Renal cortical epithelial cell (primary cell): ENCODE measurements at regions not wholly inside any gene's neighbourhood (a gene's known extent, or its start where the extent isn't known, plus 50 kb on each side); places are given as distances from the start of the nearest gene placed in this dataset.

Source experiments
- DNase-seq: peaks from one replicate; pipeline ENCODE4 v3.0.0-alpha.2; 2011; ENCODE audit warnings: low read depth

DNA sequence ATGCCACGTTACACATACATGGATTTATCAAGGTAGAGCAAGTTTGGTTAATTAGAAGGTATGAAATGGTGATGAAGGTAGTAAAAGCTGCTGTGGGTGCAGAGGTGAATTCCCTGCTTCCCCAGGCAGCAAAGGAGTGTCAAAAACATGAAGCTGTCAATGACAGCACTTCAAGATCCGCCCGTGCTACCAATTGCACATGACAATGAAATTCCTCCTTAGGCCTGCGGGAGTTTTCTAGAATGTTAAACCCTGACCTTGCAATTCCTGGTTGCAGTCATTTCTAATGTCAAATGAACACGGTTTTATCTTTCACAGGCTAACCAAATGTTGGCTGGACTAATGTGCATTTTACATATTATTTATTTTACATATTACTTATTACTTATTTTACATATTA lies 67.7 kb upstream of the LSM14A start:
- no peak for DNase-seq

DNA sequence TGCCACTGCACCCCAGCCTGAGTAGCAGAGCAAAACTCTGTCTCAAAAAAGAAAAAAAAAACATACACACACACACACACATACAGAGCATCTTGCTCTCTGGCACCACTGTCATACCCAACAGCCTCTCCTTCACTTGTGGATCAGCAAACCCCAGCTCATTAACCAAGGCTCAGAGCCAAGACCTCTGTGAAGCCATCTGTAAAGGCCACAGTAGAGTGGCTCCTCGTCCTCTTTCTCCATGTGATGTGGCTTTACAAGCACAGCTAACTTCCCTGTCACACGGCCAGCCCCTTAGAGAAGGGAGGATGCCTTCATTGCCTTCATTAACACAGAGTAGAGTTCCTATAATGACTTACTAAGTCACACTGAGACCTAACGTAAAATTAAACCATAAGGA lies 62.7 kb upstream of the LSM14A start:
- no peak for DNase-seq

DNA sequence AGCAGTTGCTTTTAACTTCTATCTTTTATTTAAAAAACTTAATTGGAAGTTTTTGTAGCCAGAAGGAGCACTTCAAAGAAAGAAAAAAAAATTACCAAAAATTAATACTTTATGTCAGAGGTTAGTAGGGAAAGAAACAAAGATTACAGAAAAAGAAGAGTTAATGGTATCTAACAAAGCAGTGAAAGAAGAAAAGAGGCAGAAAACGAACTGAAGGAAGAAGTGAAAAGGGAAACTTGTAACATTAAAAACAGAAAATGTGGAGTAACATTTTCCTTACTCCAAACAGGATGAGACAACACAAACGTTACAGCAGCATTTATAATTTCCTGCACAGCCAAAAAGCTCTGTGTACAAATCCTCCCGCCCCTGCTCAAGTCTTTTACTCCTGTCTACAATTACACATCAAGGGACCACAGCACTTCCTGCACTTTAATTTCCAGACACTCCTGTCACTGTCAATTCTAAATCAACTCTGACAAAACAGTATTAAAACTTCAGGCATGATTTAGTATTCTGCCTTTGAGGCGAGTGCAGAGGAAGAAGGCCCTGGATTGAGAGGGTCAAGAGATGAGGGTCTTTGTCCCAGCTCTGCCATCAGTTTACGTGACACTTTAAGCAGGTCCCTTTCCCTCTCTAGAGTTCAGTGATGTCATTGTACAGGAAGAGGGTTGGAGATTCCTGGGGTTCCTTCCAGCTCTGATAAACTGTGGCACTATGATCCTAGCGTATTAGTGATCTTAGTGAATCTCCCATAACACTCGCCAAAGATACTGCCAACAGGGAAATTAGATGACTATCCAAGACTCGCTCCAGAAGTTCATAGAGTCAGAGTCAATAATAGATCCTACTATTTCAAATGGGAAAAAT lies 53.2 kb upstream of the LSM14A start:
- no peak for DNase-seq

DNA sequence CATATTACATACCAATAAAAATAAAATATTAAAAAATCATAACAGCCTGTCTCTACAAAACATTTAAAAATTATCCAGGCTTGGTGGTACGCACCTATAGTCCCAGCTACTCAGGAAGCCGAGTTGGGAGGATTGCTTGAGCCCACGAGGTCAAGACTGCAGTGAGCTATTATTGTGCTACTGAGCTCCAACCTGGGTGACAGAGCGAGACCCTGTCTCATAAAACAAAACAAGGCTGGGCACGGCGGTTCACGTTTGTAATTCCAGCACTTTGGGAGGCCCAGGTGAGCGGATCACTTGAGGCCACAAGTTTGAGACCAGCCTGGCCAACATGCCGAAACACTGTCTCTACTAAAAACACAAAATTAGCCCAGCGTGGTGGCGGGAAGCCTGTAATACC lies 52.2 kb upstream of the LSM14A start:
- no peak for DNase-seq

DNA sequence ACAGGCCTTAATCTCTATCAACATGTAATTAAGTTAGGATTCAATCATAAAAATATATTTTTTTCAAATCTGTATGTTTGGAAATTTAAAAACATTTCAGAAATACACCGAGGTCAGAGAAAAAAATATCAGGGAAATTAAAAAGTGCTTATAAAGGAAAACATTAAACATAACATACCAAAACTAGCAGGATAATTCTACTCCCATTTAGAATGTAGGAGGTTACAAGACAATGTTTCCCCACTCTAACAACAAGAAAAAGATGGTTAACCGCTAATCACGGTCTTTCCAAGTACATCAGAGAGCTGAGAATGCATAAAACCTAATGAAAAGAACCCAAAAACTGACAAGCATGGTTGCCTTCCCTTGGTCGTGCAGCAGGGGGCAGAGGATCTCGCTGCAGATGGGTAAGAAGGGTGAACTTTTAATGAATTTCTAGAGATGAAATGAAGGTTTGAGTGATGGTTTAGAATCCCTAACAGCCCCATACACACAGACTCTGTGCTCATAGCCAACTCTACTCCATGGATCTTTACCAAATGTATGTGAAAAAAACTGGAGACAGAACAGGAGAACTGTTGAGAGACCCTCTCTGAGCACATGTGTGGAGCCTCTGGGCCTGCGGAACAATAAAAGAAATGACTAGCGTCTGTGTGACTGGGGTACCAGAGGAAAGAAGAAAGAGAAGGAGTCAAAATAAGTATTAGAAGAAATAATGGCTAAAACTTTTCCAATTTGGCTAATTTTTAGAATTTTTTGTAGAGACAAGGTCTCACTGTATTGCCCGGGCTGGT lies 51.3 kb upstream of the LSM14A start:
- DNase-seq = peak; percentile 36
